ENCODE measurements at regions not wholly inside any gene's neighbourhood (a gene's known extent, or its start where the extent isn't known, plus 50 kb on each side); places are given as distances from the start of the nearest gene placed in this dataset.

- CTCF ChIA-PET, result no interaction called here
- DNase-seq, result no peak
- H3K27me3 ChIP-seq (replicated peaks in 1 of 2; ENCODE audit: control insufficient read depth in 2 of 2, extremely low read depth in 1 of 2, insufficient read depth in 2 of 2, low read length in 1 of 2), result no peaks in the 10 kb centered on the region
- POLR2A ChIA-PET, result no interaction called here
- H3K4me1 Mint-ChIP-seq, result no peaks in the 10 kb centered on the region
- H3K27ac ChIP-seq (ENCODE audit: low read length), result no peak overlapping the region
- H3K27ac Mint-ChIP-seq, result no peak overlapping the region
- H3K36me3 ChIP-seq (ENCODE audit: control insufficient read depth in 2 of 2, extremely low read depth in 1 of 2, insufficient read depth in 1 of 2, low read length in 1 of 2), result no peaks in the 10 kb centered on the region
- H3K4me3 Mint-ChIP-seq, result no peak overlapping the region
- no peaks in the 10 kb centered on the region for H3K36me3 Mint-ChIP-seq
- H3K4me3 ChIP-seq (ENCODE audit: control insufficient read depth in 1 of 2, extremely low read depth in 1 of 2, low read length in 1 of 2), result no peak overlapping the region
- H3K9me3 ChIP-seq, result no peaks in the 10 kb centered on the region
- peaks cover 0 to 10% of the 10 kb centered on the region in 2 donors for H3K27me3 Mint-ChIP-seq
- no peak for ATAC-seq (replicated peaks in 1 of 4)
- WGBS (ENCODE audit: insufficient coverage), result no CpG with 5 or more reads among the region's 1 CpG
- H3K9me3 Mint-ChIP-seq, result peaks cover 0 to 3% (median 0%) of the 10 kb centered on the region in 3 donors
- H3K4me1 ChIP-seq (ENCODE audit: control insufficient read depth in 1 of 2, extremely low read depth in 1 of 2, insufficient read depth in 2 of 2, low read length in 2 of 2), result no peaks in the 10 kb centered on the region
Observed at GRCh38 chr6:127026247-127026646, 92.2 kb upstream of the RSPO3 start.

GRCh38 chr6:127030111-127030510 is 88.4 kb upstream of the RSPO3 start:
- H3K4me1 ChIP-seq (ENCODE audit: control insufficient read depth in 1 of 2, extremely low read depth in 1 of 2, insufficient read depth in 2 of 2, low read length in 2 of 2), result no peaks in the 10 kb centered on the region
- DNase-seq, result no peak
- Mint-ChIP-seq H3K4me3 (no peak overlapping the region), H3K9me3 (no peaks in the 10 kb centered on the region), H3K36me3 (no peaks in the 10 kb centered on the region), H3K27me3 (peaks cover 0 to 5% of the 10 kb centered on the region in 2 donors), H3K4me1 (no peaks in the 10 kb centered on the region), H3K27ac (no peak overlapping the region)
- no peaks in the 10 kb centered on the region for H3K36me3 ChIP-seq (ENCODE audit: control insufficient read depth in 2 of 2, extremely low read depth in 1 of 2, insufficient read depth in 1 of 2, low read length in 1 of 2)
- no peak for ATAC-seq (replicated peaks in 1 of 4)
- POLR2A ChIA-PET, result no interaction called here
- H3K27me3 ChIP-seq (replicated peaks in 1 of 2; ENCODE audit: control insufficient read depth in 2 of 2, extremely low read depth in 1 of 2, insufficient read depth in 2 of 2, low read length in 1 of 2), result no peaks in the 10 kb centered on the region
- no peak overlapping the region for H3K4me3 ChIP-seq (ENCODE audit: control insufficient read depth in 1 of 2, extremely low read depth in 1 of 2, low read length in 1 of 2)
- H3K27ac ChIP-seq (ENCODE audit: low read length), result no peak overlapping the region
- H3K9me3 ChIP-seq, result no peaks in the 10 kb centered on the region
- CTCF ChIA-PET, result no interaction called here

DNA sequence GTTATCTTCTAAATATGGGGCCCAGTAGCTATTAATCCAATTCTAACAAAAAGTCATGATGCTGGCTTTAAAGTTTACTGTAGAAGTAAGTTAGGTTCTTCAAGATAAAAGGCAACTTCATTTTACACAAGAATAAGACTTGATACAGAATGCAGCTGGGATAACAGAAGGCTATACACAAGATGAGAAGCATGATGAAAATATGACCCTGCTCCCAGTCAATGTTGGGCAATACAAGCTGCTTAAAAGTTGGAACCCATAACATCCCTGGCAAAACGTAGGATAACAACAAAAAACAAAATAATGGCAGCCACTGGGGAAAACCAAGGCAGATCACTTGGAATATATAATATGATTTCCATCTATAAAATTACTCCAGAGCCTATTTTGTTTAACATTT is 87.6 kb upstream of the RSPO3 start:
- Histone ChIP-seq H3K27me3 (replicated peaks in 1 of 2; ENCODE audit: control insufficient read depth in 2 of 2, extremely low read depth in 1 of 2, insufficient read depth in 2 of 2, low read length in 1 of 2) (no peaks in the 10 kb centered on the region), H3K36me3 (ENCODE audit: control insufficient read depth in 2 of 2, extremely low read depth in 1 of 2, insufficient read depth in 1 of 2, low read length in 1 of 2) (no peaks in the 10 kb centered on the region), H3K27ac (ENCODE audit: low read length) (no peak overlapping the region), H3K9me3 (no peaks in the 10 kb centered on the region), H3K4me1 (ENCODE audit: control insufficient read depth in 1 of 2, extremely low read depth in 1 of 2, insufficient read depth in 2 of 2, low read length in 2 of 2) (no peaks in the 10 kb centered on the region), H3K4me3 (ENCODE audit: control insufficient read depth in 1 of 2, extremely low read depth in 1 of 2, low read length in 1 of 2) (no peak overlapping the region)
- CTCF ChIA-PET, result no interaction called here
- ATAC-seq (replicated peaks in 1 of 4), result no peak
- no peaks in the 10 kb centered on the region for H3K4me1 Mint-ChIP-seq
- POLR2A ChIA-PET, result no interaction called here
- no peaks in the 10 kb centered on the region for H3K9me3 Mint-ChIP-seq
- H3K36me3 Mint-ChIP-seq, result no peaks in the 10 kb centered on the region
- WGBS (ENCODE audit: insufficient coverage), result no CpG with 5 or more reads among the region's 1 CpG
- peaks cover 0 to 5% of the 10 kb centered on the region in 2 donors for H3K27me3 Mint-ChIP-seq
- DNase-seq, result no peak
- no peak overlapping the region for H3K4me3 Mint-ChIP-seq
- no peak overlapping the region for H3K27ac Mint-ChIP-seq

DNA sequence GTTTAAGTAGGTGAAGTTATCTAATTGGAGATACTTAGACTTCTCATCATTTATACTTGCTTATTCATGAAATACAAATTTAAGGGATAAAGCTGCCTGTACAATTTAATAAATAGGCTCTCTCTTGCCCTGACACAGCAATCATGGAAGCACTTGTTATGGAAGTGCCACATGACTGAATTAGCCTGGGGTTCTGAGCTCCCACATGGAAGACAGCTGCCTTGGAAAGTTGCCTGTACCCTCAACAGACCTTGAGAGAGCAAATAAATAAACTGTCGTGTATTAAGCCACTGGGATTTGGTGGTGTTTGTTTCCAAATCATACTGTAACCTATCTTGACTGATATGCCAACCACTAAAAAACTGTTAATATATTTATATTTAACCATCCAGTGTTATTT is 87.0 kb upstream of the RSPO3 start:
- Mint-ChIP-seq H3K27ac (no peak overlapping the region), H3K36me3 (no peaks in the 10 kb centered on the region), H3K9me3 (no peaks in the 10 kb centered on the region), H3K4me3 (no peak overlapping the region), H3K27me3 (peaks cover 0 to 5% of the 10 kb centered on the region in 2 donors), H3K4me1 (no peaks in the 10 kb centered on the region)
- ATAC-seq (replicated peaks in 1 of 4) (no peak), DNase-seq (no peak)
- POLR2A ChIA-PET, result no interaction called here
- Histone ChIP-seq H3K9me3 (no peaks in the 10 kb centered on the region), H3K27ac (ENCODE audit: low read length) (no peak overlapping the region), H3K4me3 (ENCODE audit: control insufficient read depth in 1 of 2, extremely low read depth in 1 of 2, low read length in 1 of 2) (no peak overlapping the region), H3K36me3 (ENCODE audit: control insufficient read depth in 2 of 2, extremely low read depth in 1 of 2, insufficient read depth in 1 of 2, low read length in 1 of 2) (no peaks in the 10 kb centered on the region), H3K4me1 (ENCODE audit: control insufficient read depth in 1 of 2, extremely low read depth in 1 of 2, insufficient read depth in 2 of 2, low read length in 2 of 2) (no peaks in the 10 kb centered on the region), H3K27me3 (replicated peaks in 1 of 2; ENCODE audit: control insufficient read depth in 2 of 2, extremely low read depth in 1 of 2, insufficient read depth in 2 of 2, low read length in 1 of 2) (no peaks in the 10 kb centered on the region)
- CTCF ChIA-PET, result no interaction called here
- no CpG with 5 or more reads among the region's 1 CpG for WGBS (ENCODE audit: insufficient coverage)

DNA sequence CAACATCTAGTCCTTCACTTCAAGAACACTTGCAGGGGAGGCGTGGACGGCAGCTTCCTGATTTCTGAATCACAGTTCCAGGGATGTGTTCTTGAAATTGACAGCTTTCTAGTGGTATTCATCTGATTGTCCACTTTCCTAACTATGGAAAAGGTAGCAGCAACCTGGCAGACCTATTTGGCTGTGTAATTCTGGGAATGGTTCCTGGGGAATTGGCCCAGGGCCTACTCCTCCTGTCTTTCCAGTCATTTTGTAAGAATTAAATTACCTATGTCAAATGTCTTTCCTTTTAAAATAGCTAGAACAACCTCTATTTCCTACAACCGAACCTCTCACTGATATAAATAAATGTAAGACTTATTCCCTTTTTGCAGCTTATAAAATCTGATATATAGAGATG is 85.5 kb upstream of the RSPO3 start:
- no peaks in the 10 kb centered on the region for H3K4me1 Mint-ChIP-seq
- no peak overlapping the region for H3K4me3 Mint-ChIP-seq
- no peak overlapping the region for H3K27ac Mint-ChIP-seq
- DNase-seq, result no peak
- no peak for ATAC-seq (replicated peaks in 1 of 4)
- CTCF ChIA-PET, result no interaction called here
- H3K27ac ChIP-seq (ENCODE audit: low read length), result no peak overlapping the region
- no CpG with 5 or more reads among the region's 3 CpGs for WGBS (ENCODE audit: insufficient coverage)
- POLR2A ChIA-PET, result no interaction called here
- no peaks in the 10 kb centered on the region for H3K27me3 ChIP-seq (replicated peaks in 1 of 2; ENCODE audit: control insufficient read depth in 2 of 2, extremely low read depth in 1 of 2, insufficient read depth in 2 of 2, low read length in 1 of 2)
- H3K9me3 Mint-ChIP-seq, result no peaks in the 10 kb centered on the region
- no peaks in the 10 kb centered on the region for H3K36me3 Mint-ChIP-seq
- peaks cover 0 to 5% of the 10 kb centered on the region in 2 donors for H3K27me3 Mint-ChIP-seq
- H3K36me3 ChIP-seq (ENCODE audit: control insufficient read depth in 2 of 2, extremely low read depth in 1 of 2, insufficient read depth in 1 of 2, low read length in 1 of 2), result no peaks in the 10 kb centered on the region
- no peaks in the 10 kb centered on the region for H3K9me3 ChIP-seq
- H3K4me1 ChIP-seq (ENCODE audit: control insufficient read depth in 1 of 2, extremely low read depth in 1 of 2, insufficient read depth in 2 of 2, low read length in 2 of 2), result no peaks in the 10 kb centered on the region
- no peak overlapping the region for H3K4me3 ChIP-seq (ENCODE audit: control insufficient read depth in 1 of 2, extremely low read depth in 1 of 2, low read length in 1 of 2)

DNA sequence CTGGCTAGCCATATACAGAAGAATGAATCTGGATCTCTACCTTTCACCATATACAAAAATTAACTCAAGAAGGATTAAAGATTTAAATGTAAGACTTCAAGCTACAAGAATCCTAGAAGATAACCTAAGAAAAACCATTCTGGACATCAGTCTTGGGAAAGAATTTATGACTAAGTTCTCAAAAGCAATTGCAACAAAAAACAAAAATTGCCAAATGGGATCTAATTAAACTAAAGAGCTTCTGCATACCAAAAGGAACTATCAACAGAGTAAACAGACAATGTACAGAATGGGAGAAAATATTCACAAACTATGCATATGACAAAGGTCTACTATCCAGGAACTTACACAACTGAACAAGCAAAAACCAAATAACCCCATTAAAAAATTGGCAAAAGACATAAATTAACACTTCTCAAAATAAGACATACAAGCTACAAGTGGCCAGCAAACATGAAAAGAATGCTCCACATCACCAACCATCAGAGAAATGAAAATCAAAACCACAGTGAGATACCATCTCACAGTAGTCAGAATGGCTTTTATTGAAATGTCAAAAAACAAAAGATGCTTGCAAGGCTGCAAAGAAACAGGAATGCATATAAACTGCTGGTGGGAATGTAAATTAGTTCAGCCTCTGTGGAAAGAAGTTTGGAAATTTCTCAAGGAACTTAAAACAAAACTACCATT is 66.8 kb upstream of the RSPO3 start:
- Histone ChIP-seq H3K27ac (ENCODE audit: low read length) (no peak overlapping the region), H3K4me1 (ENCODE audit: control insufficient read depth in 1 of 2, extremely low read depth in 1 of 2, insufficient read depth in 2 of 2, low read length in 2 of 2) (no peaks in the 10 kb centered on the region), H3K4me3 (ENCODE audit: control insufficient read depth in 1 of 2, extremely low read depth in 1 of 2, low read length in 1 of 2) (no peak overlapping the region), H3K9me3 (no peaks in the 10 kb centered on the region), H3K36me3 (ENCODE audit: control insufficient read depth in 2 of 2, extremely low read depth in 1 of 2, insufficient read depth in 1 of 2, low read length in 1 of 2) (no peaks in the 10 kb centered on the region), H3K27me3 (replicated peaks in 1 of 2; ENCODE audit: control insufficient read depth in 2 of 2, extremely low read depth in 1 of 2, insufficient read depth in 2 of 2, low read length in 1 of 2) (peaks cover 0 to 3% of the 10 kb centered on the region in 2 experiments)
- Mint-ChIP-seq H3K27ac (no peak overlapping the region), H3K27me3 (no peaks in the 10 kb centered on the region), H3K9me3 (peaks cover 10 to 12% (median 12%) of the 10 kb centered on the region in 3 donors), H3K4me1 (peaks cover 0 to 4% (median 2%) of the 10 kb centered on the region in 3 donors), H3K4me3 (no peak overlapping the region), H3K36me3 (no peaks in the 10 kb centered on the region)
- ChIA-PET CTCF (no interaction called here), POLR2A (no interaction called here)
- DNase-seq (no peak), ATAC-seq (replicated peaks in 1 of 4) (no peak)
